H9 (cell line): ENCODE measurements at regions not wholly inside any gene's neighbourhood (a gene's known extent, or its start where the extent isn't known, plus 50 kb on each side); places are given as distances from the start of the nearest gene placed in this dataset.

Experiments used
- DNase-seq: peaks from one replicate; pipeline ENCODE4 v3.0.0-alpha.2; 2017
- H2AFZ ChIP-seq: one replicate; pipeline ENCODE4 v1.6.1; 2013; ENCODE audit warnings: mild to moderate bottlenecking, low read length, control low read depth, moderate library complexity
- H2AK5ac ChIP-seq: 2 replicates; pipeline ENCODE4 v1.6.1; 2013; ENCODE audit warnings: low read length, control low read depth, mixed read lengths; ENCODE audit not compliant: insufficient read length
- H2BK120ac ChIP-seq: one replicate; pipeline ENCODE4 v1.6.1; 2013; ENCODE audit warnings: low read depth, mild to moderate bottlenecking, low read length, control low read depth, inconsistent platforms; ENCODE audit not compliant: poor library complexity, severe bottlenecking
- H2BK12ac ChIP-seq: 2 replicates; pipeline ENCODE4 v1.6.1; 2013; ENCODE audit warnings: low read length, control low read depth, mixed read lengths, low read depth; ENCODE audit not compliant: insufficient read length
- H2BK15ac ChIP-seq: 2 replicates; pipeline ENCODE4 v1.6.1; 2013; ENCODE audit warnings: low read depth, low read length, control low read depth
- H2BK20ac ChIP-seq: one replicate; pipeline ENCODE4 v1.6.1; 2013; ENCODE audit warnings: low read depth, mild to moderate bottlenecking, low read length, control low read depth, inconsistent platforms; ENCODE audit not compliant: poor library complexity, severe bottlenecking
- H2BK5ac ChIP-seq: 2 replicates; pipeline ENCODE4 v1.6.1; 2013; ENCODE audit warnings: low read length, control low read depth, mixed read lengths; ENCODE audit not compliant: insufficient read length
- H3K14ac ChIP-seq: 2 replicates; pipeline ENCODE4 v1.6.1; 2013; ENCODE audit warnings: low read length, control low read depth; ENCODE audit not compliant: insufficient read depth
- H3K18ac ChIP-seq: 2 replicates; pipeline ENCODE4 v1.6.1; 2013; ENCODE audit warnings: low read depth, mild to moderate bottlenecking, mixed read lengths, low read length, control low read depth; ENCODE audit not compliant: insufficient read length
- H3K23ac ChIP-seq: 2 replicates; pipeline ENCODE4 v1.6.1; 2013; ENCODE audit warnings: low read length, control low read depth, mixed read lengths, low read depth; ENCODE audit not compliant: insufficient read length
- H3K23me2 ChIP-seq: 2 replicates; pipeline ENCODE4 v1.6.1; 2013; ENCODE audit warnings: low read depth, mild to moderate bottlenecking, mixed read lengths, low read length, control low read depth; ENCODE audit not compliant: insufficient read length, poor library complexity, severe bottlenecking
- H3K27ac ChIP-seq: 2 replicates; pipeline ENCODE4 v1.5.1; 2013; ENCODE audit warnings: low read length, control low read depth, mixed read lengths, low read depth; ENCODE audit not compliant: insufficient read length
- H3K27me3 ChIP-seq: 2 replicates; pipeline ENCODE4 v1.6.1; 2013; ENCODE audit warnings: low read length, control low read depth, inconsistent platforms; ENCODE audit not compliant: insufficient read depth
- H3K4ac ChIP-seq: 2 replicates; pipeline ENCODE4 v1.6.1; 2013; ENCODE audit warnings: low read depth, mild to moderate bottlenecking, control low read depth, inconsistent platforms, low read length, moderate library complexity
- H3K4me1 ChIP-seq: 2 replicates; pipeline ENCODE4 v1.6.1; 2013; ENCODE audit warnings: low read length, control low read depth, inconsistent platforms; ENCODE audit not compliant: insufficient read depth
- H3K4me2 ChIP-seq: 2 replicates; pipeline ENCODE4 v1.6.1; 2013; ENCODE audit warnings: low read length, control low read depth, mixed read lengths; ENCODE audit not compliant: insufficient read length, insufficient read depth
- H3K56ac ChIP-seq: 2 replicates; pipeline ENCODE4 v1.6.1; 2013; ENCODE audit warnings: low read depth, mild to moderate bottlenecking, mixed read lengths, low read length, control low read depth; ENCODE audit not compliant: insufficient read length
- H3K79me1 ChIP-seq: 2 replicates; pipeline ENCODE4 v1.6.1; 2013; ENCODE audit warnings: low read depth, mild to moderate bottlenecking, moderate library complexity, low read length, control low read depth, inconsistent platforms; ENCODE audit not compliant: insufficient read depth, poor library complexity, severe bottlenecking
- H3K79me2 ChIP-seq: 2 replicates; pipeline ENCODE4 v1.6.1; 2013; ENCODE audit warnings: low read length, control low read depth, inconsistent platforms; ENCODE audit not compliant: insufficient read depth
- H3K9ac ChIP-seq: 2 replicates; pipeline ENCODE4 v1.6.1; 2013; ENCODE audit warnings: low read length, control low read depth, mixed read lengths; ENCODE audit not compliant: insufficient read length; ENCODE audit errors: extremely low read depth
- H3K9me3 ChIP-seq: one replicate; pipeline ENCODE4 v1.6.1; 2013; ENCODE audit warnings: low read depth, low read length, inconsistent platforms; ENCODE audit not compliant: control insufficient read depth
- H3T11ph ChIP-seq: one replicate; pipeline ENCODE4 v1.6.1; 2013; ENCODE audit warnings: mild to moderate bottlenecking, low read length, control low read depth, inconsistent platforms
- H4K20me1 ChIP-seq: one replicate; pipeline ENCODE4 v1.6.1; 2013; ENCODE audit not compliant: control insufficient read depth, insufficient read length, insufficient read depth
- H4K5ac ChIP-seq: 2 replicates; pipeline ENCODE4 v1.6.1; 2013; ENCODE audit warnings: low read depth, mild to moderate bottlenecking, mixed read lengths, low read length, control low read depth; ENCODE audit not compliant: insufficient read length
- H4K8ac ChIP-seq: replicated peaks from 2 replicates; pipeline ENCODE4 v1.6.1; 2013; ENCODE audit warnings: low read length, control low read depth, mixed read lengths, low read depth; ENCODE audit not compliant: insufficient read length
- H4K91ac ChIP-seq: 2 replicates; pipeline ENCODE4 v1.6.1; 2013; ENCODE audit warnings: low read depth, mild to moderate bottlenecking, moderate library complexity, mixed read lengths, low read length, control low read depth; ENCODE audit not compliant: insufficient read length
- H3K27ac Mint-ChIP-seq, 3 experiments: 2 replicates in 2 of 3; 3 replicates in 1 of 3; pipeline ENCODE4 v1.8.0; 2020 to 2021; ENCODE audit warnings: mixed read lengths in 3 of 3, mild to moderate bottlenecking in 1 of 3, moderate library complexity in 1 of 3
- H3K27me3 Mint-ChIP-seq: 2 replicates; pipeline ENCODE4 v1.8.0; 2021; ENCODE audit warnings: low read depth, mild to moderate bottlenecking, moderate library complexity, mixed read lengths
- H3K36me3 Mint-ChIP-seq, 3 experiments: 2 replicates in 2 of 3; 3 replicates in 1 of 3; pipeline ENCODE4 v1.8.0; 2020 to 2021; ENCODE audit warnings: low read depth in 3 of 3, mixed read lengths in 3 of 3; ENCODE audit not compliant: insufficient read depth in 1 of 3
- H3K4me1 Mint-ChIP-seq, 2 experiments: 2 replicates each; pipeline ENCODE4 v1.8.0; 2020; ENCODE audit warnings: mixed read lengths in 2 of 2
- H3K4me3 Mint-ChIP-seq, 2 experiments: 2 replicates in 1 of 2; 3 replicates in 1 of 2; pipeline ENCODE4 v1.8.0; 2020 to 2021; ENCODE audit warnings: mild to moderate bottlenecking in 2 of 2, mixed read lengths in 2 of 2, moderate library complexity in 1 of 2
- H3K9me3 Mint-ChIP-seq, 2 experiments: 2 replicates in 1 of 2; 3 replicates in 1 of 2; pipeline ENCODE4 v1.8.0; 2020; ENCODE audit warnings: mild to moderate bottlenecking in 2 of 2, mixed read lengths in 2 of 2, moderate library complexity in 1 of 2
- WGBS: extraction: QIAGEN DNeasy Blood & Tissue Kit; methylation state at CpG from one replicate; pipeline ENCODE4 v1.1.7; 2013; ENCODE audit warnings: missing lambda C conversion rate, low lambda C conversion rate, mixed read lengths; ENCODE audit not compliant: insufficient read length; ENCODE audit errors: extremely low coverage; 5-methylcytosine and 5-hydroxymethylcytosine counted together
- TF ChIP-seq, protein P1 (sequence below): fragments of 200-600 bp; sonication (generic); conservative IDR thresholded peaks from 3 replicates; pipeline ENCODE4 v1.8.0; 2021; ENCODE audit warnings: antibody characterized with exemption, mild to moderate bottlenecking

DNA sequence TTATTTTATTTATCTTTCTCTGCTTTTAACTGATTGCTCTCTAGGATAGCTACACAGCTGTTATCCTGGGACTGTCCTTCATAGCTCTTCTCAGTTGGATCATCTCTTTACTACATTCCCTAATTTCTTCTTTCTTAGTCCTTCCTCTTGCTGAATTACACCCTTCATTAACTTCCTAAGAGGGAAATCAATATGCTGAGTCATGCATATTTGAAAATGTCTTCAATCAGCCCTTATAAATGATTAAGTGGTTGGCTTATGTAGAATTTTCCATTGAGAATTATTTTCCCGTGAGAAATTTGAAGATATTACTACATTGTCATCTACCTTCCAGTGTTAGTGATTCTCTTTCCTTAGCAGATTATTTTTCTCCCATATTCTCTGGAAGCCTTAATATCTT is 214.2 kb downstream of the SOCS6 start:
- no peak overlapping the region for H3T11ph ChIP-seq

More for the DNA sequence above, 214.2 kb downstream of the SOCS6 start:
- Histone ChIP-seq H3K79me2 (no peaks in the 10 kb centered on the region), H2BK12ac (no peak overlapping the region), H3K27ac (no peak overlapping the region), H3K56ac (no peak overlapping the region), H3K27me3 (no peaks in the 10 kb centered on the region), H3K18ac (no peak overlapping the region), H2BK120ac (no peak overlapping the region), H2AFZ (no peak overlapping the region), H2BK15ac (no peak overlapping the region), H3K4me2 (no peak overlapping the region), H4K20me1 (no peaks in the 10 kb centered on the region), H4K91ac (no peak overlapping the region), H4K8ac (no peak overlapping the region), H3K9ac (no peak overlapping the region), H3K23me2 (no peaks in the 10 kb centered on the region), H2BK5ac (no peak overlapping the region), H3K14ac (no peak overlapping the region), H3K79me1 (no peaks in the 10 kb centered on the region), H2BK20ac (no peak overlapping the region), H4K5ac (no peak overlapping the region), H3K4me1 (no peaks in the 10 kb centered on the region), H3K23ac (no peak overlapping the region), H2AK5ac (no peak overlapping the region), H3K4ac (no peak overlapping the region), H3K9me3 (no peaks in the 10 kb centered on the region)
- Mint-ChIP-seq H3K9me3 (no peaks in the 10 kb centered on the region), H3K36me3 (no peaks in the 10 kb centered on the region), H3K4me1 (no peaks in the 10 kb centered on the region), H3K4me3 (no peak overlapping the region), H3K27me3 (peaks cover 2% of the 10 kb centered on the region; the same call in 1 of the 2 replicates), H3K27ac (no peak overlapping the region)
- no peak for DNase-seq
- TF ChIP-seq, protein P1, sequence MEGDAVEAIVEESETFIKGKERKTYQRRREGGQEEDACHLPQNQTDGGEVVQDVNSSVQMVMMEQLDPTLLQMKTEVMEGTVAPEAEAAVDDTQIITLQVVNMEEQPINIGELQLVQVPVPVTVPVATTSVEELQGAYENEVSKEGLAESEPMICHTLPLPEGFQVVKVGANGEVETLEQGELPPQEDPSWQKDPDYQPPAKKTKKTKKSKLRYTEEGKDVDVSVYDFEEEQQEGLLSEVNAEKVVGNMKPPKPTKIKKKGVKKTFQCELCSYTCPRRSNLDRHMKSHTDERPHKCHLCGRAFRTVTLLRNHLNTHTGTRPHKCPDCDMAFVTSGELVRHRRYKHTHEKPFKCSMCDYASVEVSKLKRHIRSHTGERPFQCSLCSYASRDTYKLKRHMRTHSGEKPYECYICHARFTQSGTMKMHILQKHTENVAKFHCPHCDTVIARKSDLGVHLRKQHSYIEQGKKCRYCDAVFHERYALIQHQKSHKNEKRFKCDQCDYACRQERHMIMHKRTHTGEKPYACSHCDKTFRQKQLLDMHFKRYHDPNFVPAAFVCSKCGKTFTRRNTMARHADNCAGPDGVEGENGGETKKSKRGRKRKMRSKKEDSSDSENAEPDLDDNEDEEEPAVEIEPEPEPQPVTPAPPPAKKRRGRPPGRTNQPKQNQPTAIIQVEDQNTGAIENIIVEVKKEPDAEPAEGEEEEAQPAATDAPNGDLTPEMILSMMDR = no peak
- no CpG with 5 or more reads among the region's 1 CpG for WGBS
